ENCODE measurements at regions not wholly inside any gene's neighbourhood (a gene's known extent, or its start where the extent isn't known, plus 50 kb on each side); places are given as distances from the start of the nearest gene placed in this dataset.

DNA sequence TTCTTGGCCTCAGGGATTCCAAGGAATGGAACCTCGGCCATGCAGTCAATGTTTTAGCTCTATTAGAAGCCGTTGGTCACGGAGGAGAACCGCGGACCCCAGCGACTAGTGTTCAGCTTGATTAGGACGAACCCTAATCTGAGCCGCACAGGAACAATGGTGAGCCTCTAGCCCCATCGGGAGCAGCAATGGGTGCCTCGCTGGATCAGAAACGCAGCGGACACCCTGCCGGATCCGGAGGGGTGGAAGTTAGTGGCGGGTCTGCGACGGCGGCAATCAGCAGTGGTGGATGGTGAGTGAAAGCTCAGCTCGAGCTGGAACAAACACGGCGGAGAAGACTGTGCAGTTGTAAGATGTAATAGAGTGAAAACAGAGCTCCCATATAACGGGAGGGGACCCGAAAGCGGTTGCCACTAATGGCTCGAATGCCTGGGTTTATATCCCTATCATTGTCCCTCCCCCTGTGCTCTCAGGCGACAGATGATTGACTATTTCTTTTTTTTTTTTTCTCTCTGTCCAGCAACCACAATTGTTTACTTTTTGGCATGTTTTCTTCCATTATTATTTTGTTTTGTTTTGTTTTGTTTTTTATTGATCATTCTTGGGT is 127.7 kb downstream of the ZNF664 start (continued):
- TF ChIP-seq, protein P1, sequence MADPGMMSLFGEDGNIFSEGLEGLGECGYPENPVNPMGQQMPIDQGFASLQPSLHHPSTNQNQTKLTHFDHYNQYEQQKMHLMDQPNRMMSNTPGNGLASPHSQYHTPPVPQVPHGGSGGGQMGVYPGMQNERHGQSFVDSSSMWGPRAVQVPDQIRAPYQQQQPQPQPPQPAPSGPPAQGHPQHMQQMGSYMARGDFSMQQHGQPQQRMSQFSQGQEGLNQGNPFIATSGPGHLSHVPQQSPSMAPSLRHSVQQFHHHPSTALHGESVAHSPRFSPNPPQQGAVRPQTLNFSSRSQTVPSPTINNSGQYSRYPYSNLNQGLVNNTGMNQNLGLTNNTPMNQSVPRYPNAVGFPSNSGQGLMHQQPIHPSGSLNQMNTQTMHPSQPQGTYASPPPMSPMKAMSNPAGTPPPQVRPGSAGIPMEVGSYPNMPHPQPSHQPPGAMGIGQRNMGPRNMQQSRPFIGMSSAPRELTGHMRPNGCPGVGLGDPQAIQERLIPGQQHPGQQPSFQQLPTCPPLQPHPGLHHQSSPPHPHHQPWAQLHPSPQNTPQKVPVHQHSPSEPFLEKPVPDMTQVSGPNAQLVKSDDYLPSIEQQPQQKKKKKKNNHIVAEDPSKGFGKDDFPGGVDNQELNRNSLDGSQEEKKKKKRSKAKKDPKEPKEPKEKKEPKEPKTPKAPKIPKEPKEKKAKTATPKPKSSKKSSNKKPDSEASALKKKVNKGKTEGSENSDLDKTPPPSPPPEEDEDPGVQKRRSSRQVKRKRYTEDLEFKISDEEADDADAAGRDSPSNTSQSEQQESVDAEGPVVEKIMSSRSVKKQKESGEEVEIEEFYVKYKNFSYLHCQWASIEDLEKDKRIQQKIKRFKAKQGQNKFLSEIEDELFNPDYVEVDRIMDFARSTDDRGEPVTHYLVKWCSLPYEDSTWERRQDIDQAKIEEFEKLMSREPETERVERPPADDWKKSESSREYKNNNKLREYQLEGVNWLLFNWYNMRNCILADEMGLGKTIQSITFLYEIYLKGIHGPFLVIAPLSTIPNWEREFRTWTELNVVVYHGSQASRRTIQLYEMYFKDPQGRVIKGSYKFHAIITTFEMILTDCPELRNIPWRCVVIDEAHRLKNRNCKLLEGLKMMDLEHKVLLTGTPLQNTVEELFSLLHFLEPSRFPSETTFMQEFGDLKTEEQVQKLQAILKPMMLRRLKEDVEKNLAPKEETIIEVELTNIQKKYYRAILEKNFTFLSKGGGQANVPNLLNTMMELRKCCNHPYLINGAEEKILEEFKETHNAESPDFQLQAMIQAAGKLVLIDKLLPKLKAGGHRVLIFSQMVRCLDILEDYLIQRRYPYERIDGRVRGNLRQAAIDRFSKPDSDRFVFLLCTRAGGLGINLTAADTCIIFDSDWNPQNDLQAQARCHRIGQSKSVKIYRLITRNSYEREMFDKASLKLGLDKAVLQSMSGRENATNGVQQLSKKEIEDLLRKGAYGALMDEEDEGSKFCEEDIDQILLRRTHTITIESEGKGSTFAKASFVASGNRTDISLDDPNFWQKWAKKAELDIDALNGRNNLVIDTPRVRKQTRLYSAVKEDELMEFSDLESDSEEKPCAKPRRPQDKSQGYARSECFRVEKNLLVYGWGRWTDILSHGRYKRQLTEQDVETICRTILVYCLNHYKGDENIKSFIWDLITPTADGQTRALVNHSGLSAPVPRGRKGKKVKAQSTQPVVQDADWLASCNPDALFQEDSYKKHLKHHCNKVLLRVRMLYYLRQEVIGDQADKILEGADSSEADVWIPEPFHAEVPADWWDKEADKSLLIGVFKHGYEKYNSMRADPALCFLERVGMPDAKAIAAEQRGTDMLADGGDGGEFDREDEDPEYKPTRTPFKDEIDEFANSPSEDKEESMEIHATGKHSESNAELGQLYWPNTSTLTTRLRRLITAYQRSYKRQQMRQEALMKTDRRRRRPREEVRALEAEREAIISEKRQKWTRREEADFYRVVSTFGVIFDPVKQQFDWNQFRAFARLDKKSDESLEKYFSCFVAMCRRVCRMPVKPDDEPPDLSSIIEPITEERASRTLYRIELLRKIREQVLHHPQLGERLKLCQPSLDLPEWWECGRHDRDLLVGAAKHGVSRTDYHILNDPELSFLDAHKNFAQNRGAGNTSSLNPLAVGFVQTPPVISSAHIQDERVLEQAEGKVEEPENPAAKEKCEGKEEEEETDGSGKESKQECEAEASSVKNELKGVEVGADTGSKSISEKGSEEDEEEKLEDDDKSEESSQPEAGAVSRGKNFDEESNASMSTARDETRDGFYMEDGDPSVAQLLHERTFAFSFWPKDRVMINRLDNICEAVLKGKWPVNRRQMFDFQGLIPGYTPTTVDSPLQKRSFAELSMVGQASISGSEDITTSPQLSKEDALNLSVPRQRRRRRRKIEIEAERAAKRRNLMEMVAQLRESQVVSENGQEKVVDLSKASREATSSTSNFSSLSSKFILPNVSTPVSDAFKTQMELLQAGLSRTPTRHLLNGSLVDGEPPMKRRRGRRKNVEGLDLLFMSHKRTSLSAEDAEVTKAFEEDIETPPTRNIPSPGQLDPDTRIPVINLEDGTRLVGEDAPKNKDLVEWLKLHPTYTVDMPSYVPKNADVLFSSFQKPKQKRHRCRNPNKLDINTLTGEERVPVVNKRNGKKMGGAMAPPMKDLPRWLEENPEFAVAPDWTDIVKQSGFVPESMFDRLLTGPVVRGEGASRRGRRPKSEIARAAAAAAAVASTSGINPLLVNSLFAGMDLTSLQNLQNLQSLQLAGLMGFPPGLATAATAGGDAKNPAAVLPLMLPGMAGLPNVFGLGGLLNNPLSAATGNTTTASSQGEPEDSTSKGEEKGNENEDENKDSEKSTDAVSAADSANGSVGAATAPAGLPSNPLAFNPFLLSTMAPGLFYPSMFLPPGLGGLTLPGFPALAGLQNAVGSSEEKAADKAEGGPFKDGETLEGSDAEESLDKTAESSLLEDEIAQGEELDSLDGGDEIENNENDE (IDR thresholded peaks at IDR 0.05; ENCODE audit: insufficient replicate concordance, low read length) = no peak
- no peak for TF ChIP-seq SIRT6 (IDR thresholded peaks at IDR 0.05; ENCODE audit: low read length)
- TF ChIP-seq CHD1 (IDR thresholded peaks at IDR 0.05; ENCODE audit: low read depth, low read length) = no peak
- TF ChIP-seq, protein P2, sequence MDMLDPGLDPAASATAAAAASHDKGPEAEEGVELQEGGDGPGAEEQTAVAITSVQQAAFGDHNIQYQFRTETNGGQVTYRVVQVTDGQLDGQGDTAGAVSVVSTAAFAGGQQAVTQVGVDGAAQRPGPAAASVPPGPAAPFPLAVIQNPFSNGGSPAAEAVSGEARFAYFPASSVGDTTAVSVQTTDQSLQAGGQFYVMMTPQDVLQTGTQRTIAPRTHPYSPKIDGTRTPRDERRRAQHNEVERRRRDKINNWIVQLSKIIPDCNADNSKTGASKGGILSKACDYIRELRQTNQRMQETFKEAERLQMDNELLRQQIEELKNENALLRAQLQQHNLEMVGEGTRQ (IDR thresholded peaks at IDR 0.05; ENCODE audit: low read length) = no peak
